Right lung (tissue), 2 donors: ENCODE measurements at regions not wholly inside any gene's neighbourhood (a gene's known extent, or its start where the extent isn't known, plus 50 kb on each side); places are given as distances from the start of the nearest gene placed in this dataset.
A peak's percentile ranks its signal among the peaks of the same experiment; 100 is the strongest.
"Not testable (repeated sequence)": the region's sequence is repeated elsewhere in the genome, so short reads cannot be mapped to it uniquely, and the experiment has no call there.

ENCODE experiments used
- DNase-seq, 2 donors: peaks; one replicate each; pipeline ENCODE4 v3.0.0-alpha.2; 2013

GRCh38 chr1:96183485-96183884 is 538.1 kb upstream of the PTBP2 start:
- no peak for DNase-seq

- DNase-seq, result no peak
These were observed 537.7 kb upstream of the PTBP2 start for GRCh38 chr1:96183928-96184327.

GRCh38 chr1:96185181-96185580 is 536.4 kb upstream of the PTBP2 start:
- no peak for DNase-seq

GRCh38 chr1:96187020-96187419 is 534.6 kb upstream of the PTBP2 start:
- no peak for DNase-seq

- DNase-seq, result no peak
These were observed 530.4 kb upstream of the PTBP2 start for GRCh38 chr1:96191165-96191564.

GRCh38 chr1:96206451-96206850 is 515.1 kb upstream of the PTBP2 start:
- DNase-seq, result no peak

GRCh38 chr1:96207936-96208335 is 513.6 kb upstream of the PTBP2 start:
- DNase-seq, result no peak

GRCh38 chr1:96208428-96208827 is 513.2 kb upstream of the PTBP2 start:
- no peak for DNase-seq

- no peak for DNase-seq
These were observed 511.5 kb upstream of the PTBP2 start for GRCh38 chr1:96210054-96210453.

- no peak for DNase-seq
These were observed 510.4 kb upstream of the PTBP2 start for GRCh38 chr1:96211202-96211601.

- no peak for DNase-seq
These were observed 506.6 kb upstream of the PTBP2 start for GRCh38 chr1:96214982-96215381.

- no peak for DNase-seq
These were observed 500.9 kb upstream of the PTBP2 start for GRCh38 chr1:96220651-96221050.

- DNase-seq, result no peak
These were observed 498.9 kb upstream of the PTBP2 start for GRCh38 chr1:96222701-96223100.

- not testable (repeated sequence) for DNase-seq
These were observed 497.4 kb upstream of the PTBP2 start for GRCh38 chr1:96224229-96224628.

GRCh38 chr1:96233422-96233821 is 488.2 kb upstream of the PTBP2 start:
- no peak for DNase-seq

- peak; percentile 19 for DNase-seq
These were observed 487.3 kb upstream of the PTBP2 start for GRCh38 chr1:96234299-96234698.

GRCh38 chr1:96236156-96236739 is 485.3 kb upstream of the PTBP2 start:
- DNase-seq, result peak; percentile 20 to 45

GRCh38 chr1:96238426-96238825 is 483.2 kb upstream of the PTBP2 start:
- no peak for DNase-seq

- no peak for DNase-seq
These were observed 481.1 kb upstream of the PTBP2 start for GRCh38 chr1:96240438-96240837.

- DNase-seq, result no peak
These were observed 468.1 kb upstream of the PTBP2 start for GRCh38 chr1:96253246-96254035.

- no peak for DNase-seq
These were observed 465.3 kb upstream of the PTBP2 start for GRCh38 chr1:96256130-96256790.

GRCh38 chr1:96259399-96259798 is 462.2 kb upstream of the PTBP2 start:
- no peak for DNase-seq

- DNase-seq, result no peak
These were observed 440.1 kb upstream of the PTBP2 start for GRCh38 chr1:96281491-96281890.
